ENCODE measurements at regions not wholly inside any gene's neighbourhood (a gene's known extent, or its start where the extent isn't known, plus 50 kb on each side); places are given as distances from the start of the nearest gene placed in this dataset.
"Not testable (repeated sequence)": the region's sequence is repeated elsewhere in the genome, so short reads cannot be mapped to it uniquely, and the experiment has no call there.

GRCh38 chr1:219326843-219327242, 153.2 kb downstream of the LYPLAL1 start:
- DNase-seq (no peak), ATAC-seq (no peak)
- Histone ChIP-seq H3K36me3 (no peaks in the 10 kb centered on the region), H3K27ac (no peak overlapping the region), H3K4me3 (no peak overlapping the region), H3K9me3 (no peaks in the 10 kb centered on the region), H3K27me3 (no peaks in the 10 kb centered on the region), H3K4me1 (no peaks in the 10 kb centered on the region)
- intact Hi-C loops (cut with DNase I) = no loop called here
- TF ChIP-seq, protein P1, sequence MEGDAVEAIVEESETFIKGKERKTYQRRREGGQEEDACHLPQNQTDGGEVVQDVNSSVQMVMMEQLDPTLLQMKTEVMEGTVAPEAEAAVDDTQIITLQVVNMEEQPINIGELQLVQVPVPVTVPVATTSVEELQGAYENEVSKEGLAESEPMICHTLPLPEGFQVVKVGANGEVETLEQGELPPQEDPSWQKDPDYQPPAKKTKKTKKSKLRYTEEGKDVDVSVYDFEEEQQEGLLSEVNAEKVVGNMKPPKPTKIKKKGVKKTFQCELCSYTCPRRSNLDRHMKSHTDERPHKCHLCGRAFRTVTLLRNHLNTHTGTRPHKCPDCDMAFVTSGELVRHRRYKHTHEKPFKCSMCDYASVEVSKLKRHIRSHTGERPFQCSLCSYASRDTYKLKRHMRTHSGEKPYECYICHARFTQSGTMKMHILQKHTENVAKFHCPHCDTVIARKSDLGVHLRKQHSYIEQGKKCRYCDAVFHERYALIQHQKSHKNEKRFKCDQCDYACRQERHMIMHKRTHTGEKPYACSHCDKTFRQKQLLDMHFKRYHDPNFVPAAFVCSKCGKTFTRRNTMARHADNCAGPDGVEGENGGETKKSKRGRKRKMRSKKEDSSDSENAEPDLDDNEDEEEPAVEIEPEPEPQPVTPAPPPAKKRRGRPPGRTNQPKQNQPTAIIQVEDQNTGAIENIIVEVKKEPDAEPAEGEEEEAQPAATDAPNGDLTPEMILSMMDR (IDR thresholded peaks at IDR 0.05) = no peak

GRCh38 chr1:219325368-219325742, 151.7 kb downstream of the LYPLAL1 start:
- TF ChIP-seq, protein P1 (IDR thresholded peaks at IDR 0.05) = no peak
- intact Hi-C loops (cut with DNase I) = no loop called here
- ATAC-seq = no peak
- H3K27ac ChIP-seq = no peak overlapping the region
- H3K4me1 ChIP-seq = no peaks in the 10 kb centered on the region
- H3K4me3 ChIP-seq = no peak overlapping the region
- DNase-seq = no peak
- no peaks in the 10 kb centered on the region for H3K9me3 ChIP-seq
- H3K36me3 ChIP-seq = no peaks in the 10 kb centered on the region
- no peaks in the 10 kb centered on the region for H3K27me3 ChIP-seq

DNA sequence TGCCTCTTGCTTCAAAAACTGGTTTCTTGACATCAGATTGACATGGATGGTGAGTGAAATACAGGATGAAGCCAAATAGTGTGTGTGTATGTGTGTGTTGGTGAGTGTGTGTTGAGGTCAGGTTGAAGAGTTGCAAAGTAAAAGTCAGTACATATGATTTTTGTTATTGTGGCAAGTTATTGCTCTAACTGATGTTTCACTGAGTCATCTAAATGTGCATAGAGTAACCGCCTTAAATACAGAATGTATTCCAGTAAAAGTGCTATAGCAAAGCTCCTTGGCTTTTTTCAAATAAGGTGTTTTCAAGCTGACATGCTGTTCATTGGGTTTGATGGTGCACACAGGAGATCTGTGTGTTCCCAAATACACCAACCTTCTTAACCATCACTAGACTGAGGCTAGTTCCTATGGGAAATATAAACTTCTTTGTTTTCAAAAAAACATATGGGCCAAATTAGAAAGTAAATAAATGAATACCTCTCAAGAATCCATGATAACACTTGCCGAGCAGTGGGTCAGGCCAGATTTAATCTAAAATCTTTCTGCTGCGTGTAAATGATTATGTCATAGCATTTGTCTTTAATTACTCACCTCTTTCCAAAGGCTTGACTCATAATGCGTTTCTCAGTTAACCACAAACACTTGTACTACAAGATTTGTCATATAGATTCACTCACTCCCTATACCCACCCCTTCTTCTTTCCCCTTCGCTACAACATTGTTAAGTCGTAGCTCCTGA, 151.1 kb downstream of the LYPLAL1 start:
- intact Hi-C loops (cut with DNase I) = no loop called here
- ATAC-seq = no peak

GRCh38 chr1:219324171-219324570, 150.5 kb downstream of the LYPLAL1 start:
- no peak overlapping the region for H3K27ac ChIP-seq
- H3K4me1 ChIP-seq = no peaks in the 10 kb centered on the region
- no peaks in the 10 kb centered on the region for H3K36me3 ChIP-seq
- no peak overlapping the region for H3K4me3 ChIP-seq
- TF ChIP-seq, protein P1 (IDR thresholded peaks at IDR 0.05) = no peak
- DNase-seq (no peak), ATAC-seq (no peak)
- H3K27me3 ChIP-seq = no peaks in the 10 kb centered on the region
- intact Hi-C loops (cut with DNase I) = no loop called here
- H3K9me3 ChIP-seq = no peaks in the 10 kb centered on the region

More for the DNA sequence above, 151.1 kb downstream of the LYPLAL1 start:
- no peaks in the 10 kb centered on the region for H3K36me3 ChIP-seq
- no peak for DNase-seq
- H3K9me3 ChIP-seq = no peaks in the 10 kb centered on the region
- H3K4me3 ChIP-seq = no peak overlapping the region
- H3K27me3 ChIP-seq = no peaks in the 10 kb centered on the region
- H3K4me1 ChIP-seq = no peaks in the 10 kb centered on the region
- TF ChIP-seq, protein P1 (IDR thresholded peaks at IDR 0.05) = no peak
- no peak overlapping the region for H3K27ac ChIP-seq

GRCh38 chr1:219323426-219323825, 149.7 kb downstream of the LYPLAL1 start:
- no peaks in the 10 kb centered on the region for H3K9me3 ChIP-seq
- ATAC-seq (no peak), DNase-seq (no peak)
- no peaks in the 10 kb centered on the region for H3K4me1 ChIP-seq
- H3K27ac ChIP-seq = no peak overlapping the region
- no peak overlapping the region for H3K4me3 ChIP-seq
- intact Hi-C loops (cut with DNase I) = no loop called here
- H3K27me3 ChIP-seq = no peaks in the 10 kb centered on the region
- H3K36me3 ChIP-seq = no peaks in the 10 kb centered on the region
- TF ChIP-seq, protein P1 (IDR thresholded peaks at IDR 0.05) = no peak

DNA sequence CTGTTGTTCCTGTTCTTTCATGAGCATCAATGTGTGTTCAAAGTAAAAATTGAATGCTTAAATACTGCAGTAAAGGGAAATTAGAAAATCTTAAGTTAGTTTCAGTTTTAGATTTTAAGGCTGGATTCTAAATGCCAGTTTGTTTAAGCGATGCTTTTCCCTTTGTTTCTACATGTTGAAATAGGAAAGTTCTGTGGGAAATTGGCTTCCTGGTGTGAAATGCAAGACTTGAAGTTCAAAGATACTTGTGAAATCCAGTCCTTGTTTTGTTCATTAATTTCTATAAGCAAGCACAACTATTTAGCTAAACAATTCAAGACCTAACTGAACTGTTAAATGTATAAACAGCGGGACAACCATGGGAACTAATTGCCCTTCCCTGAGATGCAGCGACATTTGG, 149.1 kb downstream of the LYPLAL1 start:
- no peak for DNase-seq
- intact Hi-C loops (cut with DNase I) = no loop called here

GRCh38 chr1:219320563-219320962, 146.9 kb downstream of the LYPLAL1 start:
- H3K27ac ChIP-seq; intact Hi-C loops (cut with DNase I): not testable (repeated sequence)

More for the DNA sequence above, 149.1 kb downstream of the LYPLAL1 start:
- Histone ChIP-seq H3K4me3 (no peak overlapping the region), H3K9me3 (no peaks in the 10 kb centered on the region), H3K27ac (no peak overlapping the region), H3K27me3 (no peaks in the 10 kb centered on the region), H3K36me3 (no peaks in the 10 kb centered on the region), H3K4me1 (no peaks in the 10 kb centered on the region)
- ATAC-seq = no peak
- TF ChIP-seq, protein P1 (IDR thresholded peaks at IDR 0.05) = no peak

More at GRCh38 chr1:219320563-219320962, 146.9 kb downstream of the LYPLAL1 start:
- not testable (repeated sequence) for H3K4me3 ChIP-seq, ATAC-seq, H3K36me3 ChIP-seq, H3K27me3 ChIP-seq, DNase-seq, H3K4me1 ChIP-seq
- peaks cover 10% of the 10 kb centered on the region for H3K9me3 ChIP-seq

Data from upper lobe of right lung (tissue), 1 donor.